Fibroblast of pulmonary artery (primary cell): ENCODE measurements at regions not wholly inside any gene's neighbourhood (a gene's known extent, or its start where the extent isn't known, plus 50 kb on each side); places are given as distances from the start of the nearest gene placed in this dataset.
A peak's percentile ranks its signal among the peaks of the same experiment; 100 is the strongest.

Experiments used
- DNase-seq: peaks from one replicate; pipeline ENCODE4 v3.0.0-alpha.2; 2010; ENCODE audit warnings: low read depth
- H3K4me3 ChIP-seq: replicated peaks from 2 replicates; pipeline ENCODE4 v1.5.1; 2011; ENCODE audit warnings: low read depth, mild to moderate bottlenecking, control low read depth, low read length, moderate library complexity
- TF ChIP-seq, protein P1 (sequence below): IDR thresholded peaks from 2 replicates; pipeline ENCODE4 v1.5.1; 2011; ENCODE audit warnings: mild to moderate bottlenecking, control low read depth, low read length, inconsistent platforms; ENCODE audit errors: missing control alignments

DNA sequence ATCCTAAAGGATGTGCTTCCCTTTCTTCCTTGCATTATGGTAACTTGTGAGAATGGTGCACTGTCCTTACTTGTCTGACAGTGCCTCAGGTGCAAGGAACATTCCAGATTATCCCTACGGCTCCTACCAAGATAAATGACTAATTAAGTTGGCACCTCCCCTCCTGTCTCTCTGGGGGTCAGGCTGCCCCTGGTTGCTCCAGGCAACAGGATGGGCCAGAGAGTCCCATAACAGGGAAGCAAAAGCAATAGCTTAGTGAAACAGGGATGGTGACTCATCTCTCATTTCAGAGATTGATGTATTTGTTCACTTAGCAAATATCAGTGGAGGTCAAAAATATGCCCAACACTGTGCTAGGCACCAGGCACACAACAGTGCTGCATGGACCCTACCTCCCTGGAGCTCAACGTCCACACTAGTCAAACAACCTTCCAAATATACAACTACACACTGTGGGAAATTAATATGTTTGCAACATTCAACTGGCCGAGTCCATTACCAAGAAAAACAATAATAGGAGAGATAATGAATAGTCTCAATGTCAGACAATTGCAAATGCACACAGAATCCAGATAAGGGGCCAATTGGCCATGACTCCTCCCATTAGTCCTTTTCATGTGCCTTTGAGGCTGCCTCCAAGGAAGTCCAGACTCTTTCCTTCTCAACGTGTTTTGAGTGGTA lies 249.0 kb downstream of the TLE3 start:
- TF ChIP-seq, protein P1, sequence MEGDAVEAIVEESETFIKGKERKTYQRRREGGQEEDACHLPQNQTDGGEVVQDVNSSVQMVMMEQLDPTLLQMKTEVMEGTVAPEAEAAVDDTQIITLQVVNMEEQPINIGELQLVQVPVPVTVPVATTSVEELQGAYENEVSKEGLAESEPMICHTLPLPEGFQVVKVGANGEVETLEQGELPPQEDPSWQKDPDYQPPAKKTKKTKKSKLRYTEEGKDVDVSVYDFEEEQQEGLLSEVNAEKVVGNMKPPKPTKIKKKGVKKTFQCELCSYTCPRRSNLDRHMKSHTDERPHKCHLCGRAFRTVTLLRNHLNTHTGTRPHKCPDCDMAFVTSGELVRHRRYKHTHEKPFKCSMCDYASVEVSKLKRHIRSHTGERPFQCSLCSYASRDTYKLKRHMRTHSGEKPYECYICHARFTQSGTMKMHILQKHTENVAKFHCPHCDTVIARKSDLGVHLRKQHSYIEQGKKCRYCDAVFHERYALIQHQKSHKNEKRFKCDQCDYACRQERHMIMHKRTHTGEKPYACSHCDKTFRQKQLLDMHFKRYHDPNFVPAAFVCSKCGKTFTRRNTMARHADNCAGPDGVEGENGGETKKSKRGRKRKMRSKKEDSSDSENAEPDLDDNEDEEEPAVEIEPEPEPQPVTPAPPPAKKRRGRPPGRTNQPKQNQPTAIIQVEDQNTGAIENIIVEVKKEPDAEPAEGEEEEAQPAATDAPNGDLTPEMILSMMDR = no peak
- DNase-seq = peak; percentile 33
- no peak overlapping the region for H3K4me3 ChIP-seq

GRCh38 chr15:69849232-69849610 lies 248.5 kb downstream of the TLE3 start:
- TF ChIP-seq, protein P1 = no peak
- peak; percentile 26 for DNase-seq
- no peak overlapping the region for H3K4me3 ChIP-seq

DNA sequence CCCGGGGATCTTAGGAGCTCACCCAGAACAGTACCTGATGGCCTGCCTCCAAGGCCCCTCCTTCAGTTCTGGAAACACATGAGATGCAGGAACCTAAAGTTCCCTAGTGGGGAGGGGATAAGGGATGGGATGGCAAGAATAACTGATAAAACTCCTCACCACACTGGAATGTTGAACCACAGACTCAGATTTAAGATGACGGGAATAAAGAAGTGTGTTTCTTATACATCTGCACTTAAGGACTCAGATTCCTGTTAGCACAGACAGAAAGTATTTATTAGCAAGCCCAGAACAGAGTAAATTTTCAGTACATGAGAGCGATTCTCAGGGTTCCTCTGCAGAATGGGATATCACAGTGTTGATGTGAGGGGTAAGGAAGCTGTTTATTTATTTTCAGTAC lies 245.2 kb downstream of the TLE3 start:
- peak; percentile 71 for DNase-seq
- TF ChIP-seq, protein P1 = no peak
- no peak overlapping the region for H3K4me3 ChIP-seq

GRCh38 chr15:69852916-69853315 lies 244.8 kb downstream of the TLE3 start:
- DNase-seq = no peak
- no peak overlapping the region for H3K4me3 ChIP-seq
- TF ChIP-seq, protein P1 = no peak

DNA sequence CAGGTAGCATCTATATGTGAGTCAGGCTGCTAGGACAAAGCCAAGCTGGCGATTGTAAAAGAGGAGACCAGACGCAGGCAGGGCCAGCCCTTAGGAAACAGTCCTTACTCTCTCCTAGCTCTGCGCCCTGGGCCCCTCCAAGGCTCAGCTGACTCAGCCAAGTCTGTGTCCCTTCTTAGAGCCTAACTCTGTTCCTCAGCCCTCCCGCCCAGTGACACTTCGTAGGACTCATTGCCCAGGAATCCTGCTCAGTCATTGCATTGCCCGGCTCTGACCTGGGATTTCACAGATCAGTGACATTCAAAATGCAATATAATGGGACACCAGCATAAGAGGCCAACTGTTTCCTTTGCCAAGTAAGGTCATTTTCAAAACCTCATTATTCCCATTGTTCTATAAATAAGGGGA lies 244.2 kb downstream of the TLE3 start:
- peak; percentile 86 for DNase-seq
- no peak overlapping the region for H3K4me3 ChIP-seq

GRCh38 chr15:69854001-69854400 lies 243.7 kb downstream of the TLE3 start:
- TF ChIP-seq, protein P1 = no peak
- no peak for DNase-seq
- H3K4me3 ChIP-seq = no peak overlapping the region

More for the DNA sequence above, 244.2 kb downstream of the TLE3 start:
- TF ChIP-seq, protein P1 = no peak
